B cell (primary cell): ENCODE measurements at regions not wholly inside any gene's neighbourhood (a gene's known extent, or its start where the extent isn't known, plus 50 kb on each side); places are given as distances from the start of the nearest gene placed in this dataset.

ENCODE experiments used
- ATAC-seq: fragments of 200-7000 bp; cut with Tn5 transposase; one replicate; pipeline ENCODE4 v1.10.0; 2021; ENCODE audit warnings: low read depth, mild to moderate bottlenecking, moderate number of reproducible peaks, moderate library complexity
- CTCF ChIA-PET: fragments of 350-600 bp; sonication (Branson Sonifier 250); formaldehyde crosslinking; loops from one replicate; lab custom pipeline; 2021; ENCODE audit warnings: antibody characterized with exemption, inconsistent platforms; lab: Charles Lee
- POLR2A ChIA-PET: fragments of 350-600 bp; sonication (Branson Sonifier 250); formaldehyde crosslinking; loops from one replicate; lab custom pipeline; 2021; ENCODE audit warnings: antibody characterized with exemption; lab: Charles Lee
- DNase-seq: peaks from one replicate; pipeline ENCODE4 v3.0.0; 2013
- H2AFZ ChIP-seq: 2 replicates; pipeline ENCODE4 v1.6.1; 2012; ENCODE audit warnings: mild to moderate bottlenecking, low read depth, low read length; ENCODE audit not compliant: insufficient read depth, poor library complexity, severe bottlenecking
- H3K27ac ChIP-seq, 2 donors: 1 replicate in 1 of 2; 2 replicates in 1 of 2; pipeline ENCODE4 v1.5.1; 2012 to 2013; ENCODE audit warnings: low read length in 2 of 2, mild to moderate bottlenecking in 2 of 2, moderate library complexity in 1 of 2
- H3K27me3 ChIP-seq, 4 experiments: fragments of 200-600 bp in 1 of 4; sonication (generic) in 1 of 4; replicated peaks in 1 of 4; 1 replicate in 2 of 4; 2 replicates in 2 of 4; pipeline versions ENCODE4 v1.6.1 to v1.7.0; 2013 to 2016; ENCODE audit warnings: low read length in 3 of 4, mild to moderate bottlenecking in 2 of 4, mixed read lengths in 1 of 4, moderate library complexity in 1 of 4; ENCODE audit not compliant: insufficient read depth in 4 of 4, control insufficient read depth in 3 of 4; ENCODE audit errors: control extremely low read depth in 1 of 4
- H3K36me3 ChIP-seq, 2 experiments: replicated peaks in 1 of 2; 1 replicate in 1 of 2; 2 replicates in 1 of 2; pipeline versions ENCODE4 v1.6.1 to v1.7.1; 2013; ENCODE audit warnings: low read length in 1 of 2; ENCODE audit not compliant: insufficient read depth in 2 of 2, control insufficient read depth in 1 of 2; ENCODE audit errors: control extremely low read depth in 1 of 2, extremely low read depth in 1 of 2
- H3K4me1 ChIP-seq, 2 donors: fragments of 200-600 bp in 1 of 2; sonication (generic) in 1 of 2; 1 replicate in 1 of 2; 2 replicates in 1 of 2; pipeline versions ENCODE4 v1.5.1 to v1.6.1; 2013 to 2017; ENCODE audit warnings: low read length in 2 of 2; ENCODE audit not compliant: control insufficient read depth in 2 of 2, insufficient read depth in 2 of 2
- H3K4me2 ChIP-seq: replicated peaks from 2 replicates; pipeline ENCODE3; 2012; ENCODE audit warnings: mild to moderate bottlenecking, low read depth, low read length; ENCODE audit not compliant: poor library complexity, severe bottlenecking
- H3K4me3 ChIP-seq, 5 experiments: fragments of 200-600 bp in 1 of 5; sonication (generic) in 1 of 5; 1 replicate in 3 of 5; 2 replicates in 2 of 5; pipeline versions ENCODE4 v1.5.1 to v1.7.0; 2011 to 2016; ENCODE audit warnings: low read length in 4 of 5, mild to moderate bottlenecking in 4 of 5, low read depth in 2 of 5, control low read depth in 1 of 5, moderate library complexity in 1 of 5; ENCODE audit not compliant: insufficient read depth in 1 of 5; ENCODE audit errors: control extremely low read depth in 1 of 5, extremely low read depth in 1 of 5
- H3K79me2 ChIP-seq: fragments of 200-600 bp; sonication (generic); one replicate; pipeline ENCODE4 v1.6.0; 2016; ENCODE audit warnings: low read length; ENCODE audit not compliant: control insufficient read depth, insufficient read depth
- H3K9ac ChIP-seq: fragments of 200-600 bp; sonication (generic); 2 replicates; pipeline ENCODE4 v1.6.1; 2017; ENCODE audit warnings: mild to moderate bottlenecking, low read length, moderate library complexity
- H3K9me3 ChIP-seq, 3 donors: one replicate each; pipeline versions ENCODE4 v1.6.1 to v1.7.1; 2013; ENCODE audit warnings: low read length in 2 of 3; ENCODE audit not compliant: control insufficient read depth in 2 of 3, insufficient read depth in 1 of 3; ENCODE audit errors: control extremely low read depth in 1 of 3
- H4K20me1 ChIP-seq: 2 replicates; pipeline ENCODE4 v1.6.0; 2012; ENCODE audit warnings: mild to moderate bottlenecking, low read length; ENCODE audit not compliant: insufficient read depth, control insufficient read depth, poor library complexity, severe bottlenecking
- H3K27ac Mint-ChIP-seq: one replicate; pipeline ENCODE4 v1.8.0; 2021; ENCODE audit warnings: mixed read lengths
- H3K27me3 Mint-ChIP-seq: one replicate; pipeline ENCODE4 v1.8.0; 2021; ENCODE audit warnings: mixed read lengths
- H3K4me1 Mint-ChIP-seq: one replicate; pipeline ENCODE4 v1.8.0; 2021; ENCODE audit warnings: mixed read lengths
- H3K4me3 Mint-ChIP-seq: one replicate; pipeline ENCODE4 v1.8.0; 2021; ENCODE audit warnings: mixed read lengths
- H3K9me3 Mint-ChIP-seq: one replicate; pipeline ENCODE4 v1.8.0; 2022; ENCODE audit warnings: mixed read lengths; ENCODE audit not compliant: insufficient read depth
- CTCF ChIP-seq: fragments of 200-600 bp; IDR thresholded peaks from one replicate; pipeline ENCODE4 v1.8.0; 2022; ENCODE audit warnings: antibody characterized with exemption, mild to moderate bottlenecking
- EZH2 ChIP-seq: IDR thresholded peaks from 2 replicates; pipeline ENCODE4 v1.6.1; 2012; ENCODE audit warnings: borderline replicate concordance, low read depth, mild to moderate bottlenecking, moderate library complexity, low read length; ENCODE audit not compliant: insufficient read depth, poor library complexity, severe bottlenecking
- WGBS: methylation state at CpG from one replicate; pipeline ENCODE4 v1.1.5; 2013; ENCODE audit warnings: missing lambda C conversion rate; ENCODE audit not compliant: insufficient coverage; 5-methylcytosine and 5-hydroxymethylcytosine counted together
- intact Hi-C: fragments of 100-400 bp; cut with micrococcal nuclease; formaldehyde crosslinking; loops from one replicate; pipeline ENCODE4 v1.10.0; 2022

DNA sequence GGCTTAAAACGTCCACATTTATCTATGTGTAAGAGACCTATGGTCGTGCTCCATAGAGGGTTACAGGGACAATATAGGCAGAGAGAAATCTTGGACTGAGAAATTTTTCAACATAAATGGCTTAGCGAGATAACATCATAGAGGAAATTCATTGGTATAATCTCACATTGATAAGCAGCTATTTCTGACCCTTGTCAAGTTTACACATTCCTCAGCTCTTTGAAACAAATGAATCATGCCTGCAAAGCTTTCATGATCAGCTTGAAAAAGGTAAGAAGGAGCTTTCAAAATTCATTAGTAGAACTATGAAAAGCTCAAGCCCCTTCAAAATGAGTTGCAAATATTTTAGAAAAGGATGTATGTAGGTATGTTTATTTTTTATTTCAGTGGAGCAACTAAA, 478.8 kb downstream of the NEBL start:
- H3K4me3 ChIP-seq: no peak overlapping the region
- no peaks in the 10 kb centered on the region for H3K27me3 Mint-ChIP-seq
- ATAC-seq: no peak
- H3K9me3 Mint-ChIP-seq: peaks cover 5% of the 10 kb centered on the region
- TF ChIP-seq CTCF (no peak), EZH2 (no peak)
- H3K27ac ChIP-seq: no peak overlapping the region
- intact Hi-C loops: no loop called here
- CTCF ChIA-PET: interaction anchor here (0.6 kb wide), 1 partner anchor 93 kb away, joined by 3 read pairs; no protein-coding TSS in a partner anchor
- POLR2A ChIA-PET: no interaction called here
- H2AFZ ChIP-seq: no peak overlapping the region
- no peak overlapping the region for H3K4me2 ChIP-seq
- no peak overlapping the region for H3K4me3 Mint-ChIP-seq
- no peaks in the 10 kb centered on the region for H3K79me2 ChIP-seq
- H3K4me1 ChIP-seq: no peaks in the 10 kb centered on the region
- H4K20me1 ChIP-seq: no peaks in the 10 kb centered on the region
- H3K27me3 ChIP-seq: no peaks in the 10 kb centered on the region
- H3K27ac Mint-ChIP-seq: no peak overlapping the region
- H3K9me3 ChIP-seq: peaks cover 0 to 9% (median 2%) of the 10 kb centered on the region in 3 donors
- no peak overlapping the region for H3K9ac ChIP-seq
- H3K36me3 ChIP-seq: no peaks in the 10 kb centered on the region
- no CpG with 5 or more reads among the region's 3 CpGs for WGBS
- no peak for DNase-seq
- H3K4me1 Mint-ChIP-seq: no peaks in the 10 kb centered on the region

- peaks cover 5% of the 10 kb centered on the region for H3K9me3 Mint-ChIP-seq
- ChIA-PET POLR2A (no interaction called here), CTCF (interaction anchor here (0.6 kb wide), 1 partner anchor 93 kb away, joined by 3 read pairs; no protein-coding TSS in a partner anchor)
- no peak overlapping the region for H2AFZ ChIP-seq
- H3K27me3 ChIP-seq: no peaks in the 10 kb centered on the region
- H3K4me2 ChIP-seq: no peak overlapping the region
- H3K4me1 ChIP-seq: no peaks in the 10 kb centered on the region
- TF ChIP-seq EZH2 (no peak), CTCF (no peak)
- no peak overlapping the region for H3K27ac ChIP-seq
- H3K4me1 Mint-ChIP-seq: no peaks in the 10 kb centered on the region
- intact Hi-C loops: no loop called here
- no peaks in the 10 kb centered on the region for H4K20me1 ChIP-seq
- no peak overlapping the region for H3K4me3 ChIP-seq
- no peak for DNase-seq
- WGBS: no CpG with 5 or more reads among the region's 3 CpGs
- H3K27ac Mint-ChIP-seq: no peak overlapping the region
- H3K9me3 ChIP-seq: peaks cover 0 to 9% (median 2%) of the 10 kb centered on the region in 3 donors
- no peaks in the 10 kb centered on the region for H3K79me2 ChIP-seq
- no peak overlapping the region for H3K4me3 Mint-ChIP-seq
- ATAC-seq: no peak
- no peaks in the 10 kb centered on the region for H3K27me3 Mint-ChIP-seq
- no peaks in the 10 kb centered on the region for H3K36me3 ChIP-seq
- H3K9ac ChIP-seq: no peak overlapping the region
Observed at GRCh38 chr10:20417791-20418190, 479.3 kb downstream of the NEBL start.
